Keratinocyte (primary cell): ENCODE measurements at regions not wholly inside any gene's neighbourhood (a gene's known extent, or its start where the extent isn't known, plus 50 kb on each side); places are given as distances from the start of the nearest gene placed in this dataset.

Source experiments
- DNase-seq: peaks from one replicate; pipeline ENCODE4 v3.0.0-alpha.2; 2011; ENCODE audit warnings: low read depth, missing footprints, low spot score
- FAIRE-seq: peaks from 2 replicates; lab custom pipeline; 2011; peaks lifted over from hg19 to GRCh38; lab: Jason Lieb, UNC
- H2AFZ ChIP-seq: 2 replicates; pipeline ENCODE4 v1.6.0; 2012; ENCODE audit warnings: low read length, control low read depth, inconsistent platforms; ENCODE audit not compliant: control insufficient read depth
- H3K27ac ChIP-seq: 2 replicates; pipeline ENCODE4 v1.5.1; 2011; ENCODE audit warnings: low read length; ENCODE audit not compliant: control insufficient read depth, insufficient read depth
- H3K27me3 ChIP-seq: 3 replicates; pipeline ENCODE4 v1.6.0; 2011; ENCODE audit warnings: low read length; ENCODE audit not compliant: control insufficient read depth, insufficient read depth; ENCODE audit errors: extremely low read depth
- H3K36me3 ChIP-seq, 2 experiments: 2 replicates in 1 of 2; 3 replicates in 1 of 2; pipeline ENCODE4 v1.5.1; 2011; ENCODE audit warnings: low read length in 2 of 2, mild to moderate bottlenecking in 1 of 2; ENCODE audit not compliant: control insufficient read depth in 2 of 2, insufficient read depth in 2 of 2; ENCODE audit errors: extremely low read depth in 1 of 2
- H3K4me1 ChIP-seq: 3 replicates; pipeline ENCODE4 v1.5.1; 2011; ENCODE audit warnings: low read length; ENCODE audit not compliant: control insufficient read depth, insufficient read depth; ENCODE audit errors: extremely low read depth
- H3K4me2 ChIP-seq: 3 replicates; pipeline ENCODE4 v1.6.0; 2011; ENCODE audit warnings: low read depth, low read length; ENCODE audit not compliant: control insufficient read depth, insufficient read depth; ENCODE audit errors: extremely low read depth
- H3K4me3 ChIP-seq, 3 experiments: fragments of 200-600 bp in 1 of 3; sonication (generic) in 1 of 3; 2 replicates in 2 of 3; 3 replicates in 1 of 3; pipeline ENCODE4 v1.5.1; 2011 to 2016; ENCODE audit warnings: low read length in 3 of 3, mild to moderate bottlenecking in 3 of 3, control low read depth in 2 of 3, inconsistent platforms in 1 of 3, low read depth in 1 of 3, mixed read lengths in 1 of 3, mixed run types in 1 of 3, moderate library complexity in 1 of 3; ENCODE audit not compliant: control insufficient read depth in 2 of 3, insufficient read depth in 2 of 3; ENCODE audit errors: extremely low read depth in 1 of 3
- H3K79me2 ChIP-seq: 2 replicates; pipeline ENCODE4 v1.6.0; 2012; ENCODE audit warnings: low read length; ENCODE audit not compliant: control insufficient read depth, insufficient read depth
- H3K9ac ChIP-seq: 3 replicates; pipeline ENCODE4 v1.6.0; 2011; ENCODE audit warnings: low read length; ENCODE audit not compliant: control insufficient read depth, insufficient read depth; ENCODE audit errors: extremely low read depth
- H3K9me1 ChIP-seq: 3 replicates; pipeline ENCODE4 v1.6.0; 2011; ENCODE audit warnings: low read length; ENCODE audit not compliant: control insufficient read depth, insufficient read depth; ENCODE audit errors: extremely low read depth
- H3K9me3 ChIP-seq: 2 replicates; pipeline ENCODE4 v1.5.1; 2012; ENCODE audit warnings: low read depth, low read length; ENCODE audit not compliant: control insufficient read depth
- H4K20me1 ChIP-seq: 3 replicates; pipeline ENCODE4 v1.6.0; 2011; ENCODE audit warnings: low read length; ENCODE audit not compliant: control insufficient read depth, insufficient read depth; ENCODE audit errors: extremely low read depth
- EZH2 ChIP-seq: IDR thresholded peaks from one replicate; pipeline ENCODE4 v1.6.1; 2012; ENCODE audit warnings: inconsistent platforms, mild to moderate bottlenecking, low read length, moderate library complexity
- dilution Hi-C: fragments of 300-500 bp; cut with MboI; formaldehyde crosslinking; loops from one replicate; pipeline ENCODE4 v1.7.0; 2020; ENCODE audit warnings: low sequenced_read_pairs; ENCODE audit not compliant: extremely low pct_ligation_motif_present
- TF ChIP-seq, protein P1 (sequence below), 3 experiments: IDR thresholded peaks in 1 of 3; conservative IDR thresholded peaks in 1 of 3; optimal IDR thresholded peaks in 1 of 3; 2 replicates in 2 of 3; 3 replicates in 1 of 3; pipeline versions ENCODE3 to v1.5.1; 2011; ENCODE audit warnings: low read length in 3 of 3, mild to moderate bottlenecking in 3 of 3, moderate library complexity in 2 of 3, control low read depth in 1 of 3, inconsistent platforms in 1 of 3; ENCODE audit not compliant: insufficient read depth in 2 of 3; ENCODE audit errors: extremely low read depth in 1 of 3

DNA sequence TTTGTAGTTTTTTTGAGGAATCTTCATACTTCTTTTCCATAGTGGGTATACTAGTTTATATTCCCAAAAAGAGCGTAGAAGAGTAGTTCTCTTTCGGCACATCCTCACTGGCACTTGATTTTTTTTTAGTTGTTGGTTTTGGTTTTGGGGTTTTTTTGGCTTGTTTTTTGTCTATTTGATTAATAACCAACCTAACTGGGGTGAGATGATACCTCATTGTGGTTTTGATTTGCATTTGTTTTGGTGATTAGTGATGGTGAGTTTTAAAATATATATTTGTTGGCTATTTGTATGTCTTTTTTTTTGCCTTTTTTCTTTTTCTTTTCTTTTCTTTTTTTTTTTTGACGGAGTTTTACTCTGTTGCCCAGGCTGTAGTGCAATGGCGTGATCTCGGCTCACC lies 69.7 kb upstream of the BTG1 start:
- no peaks in the 10 kb centered on the region for H4K20me1 ChIP-seq
- no peaks in the 10 kb centered on the region for H3K4me1 ChIP-seq
- H3K79me2 ChIP-seq, result no peaks in the 10 kb centered on the region
- no peak overlapping the region for H2AFZ ChIP-seq
- no peak overlapping the region for H3K9ac ChIP-seq
- no peak overlapping the region for H3K4me3 ChIP-seq
- H3K9me3 ChIP-seq, result no peaks in the 10 kb centered on the region
- TF ChIP-seq, protein P1, sequence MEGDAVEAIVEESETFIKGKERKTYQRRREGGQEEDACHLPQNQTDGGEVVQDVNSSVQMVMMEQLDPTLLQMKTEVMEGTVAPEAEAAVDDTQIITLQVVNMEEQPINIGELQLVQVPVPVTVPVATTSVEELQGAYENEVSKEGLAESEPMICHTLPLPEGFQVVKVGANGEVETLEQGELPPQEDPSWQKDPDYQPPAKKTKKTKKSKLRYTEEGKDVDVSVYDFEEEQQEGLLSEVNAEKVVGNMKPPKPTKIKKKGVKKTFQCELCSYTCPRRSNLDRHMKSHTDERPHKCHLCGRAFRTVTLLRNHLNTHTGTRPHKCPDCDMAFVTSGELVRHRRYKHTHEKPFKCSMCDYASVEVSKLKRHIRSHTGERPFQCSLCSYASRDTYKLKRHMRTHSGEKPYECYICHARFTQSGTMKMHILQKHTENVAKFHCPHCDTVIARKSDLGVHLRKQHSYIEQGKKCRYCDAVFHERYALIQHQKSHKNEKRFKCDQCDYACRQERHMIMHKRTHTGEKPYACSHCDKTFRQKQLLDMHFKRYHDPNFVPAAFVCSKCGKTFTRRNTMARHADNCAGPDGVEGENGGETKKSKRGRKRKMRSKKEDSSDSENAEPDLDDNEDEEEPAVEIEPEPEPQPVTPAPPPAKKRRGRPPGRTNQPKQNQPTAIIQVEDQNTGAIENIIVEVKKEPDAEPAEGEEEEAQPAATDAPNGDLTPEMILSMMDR (optimal IDR thresholded peaks at IDR 0.05 in 1 of 3, IDR thresholded peaks at IDR 0.05 in 1 of 3, conservative IDR thresholded peaks at IDR 0.05 in 1 of 3; ENCODE audit: extremely low read depth in 1 of 3, insufficient read depth in 2 of 3, low read length in 3 of 3), result no peak
- TF ChIP-seq EZH2, result no peak
- FAIRE-seq, result no peak
- no peak for DNase-seq
- no peak overlapping the region for H3K4me2 ChIP-seq
- no peaks in the 10 kb centered on the region for H3K36me3 ChIP-seq
- dilution Hi-C loops, result no loop called here
- H3K9me1 ChIP-seq, result no peaks in the 10 kb centered on the region
- H3K27ac ChIP-seq, result no peak overlapping the region
- H3K27me3 ChIP-seq, result no peaks in the 10 kb centered on the region

DNA sequence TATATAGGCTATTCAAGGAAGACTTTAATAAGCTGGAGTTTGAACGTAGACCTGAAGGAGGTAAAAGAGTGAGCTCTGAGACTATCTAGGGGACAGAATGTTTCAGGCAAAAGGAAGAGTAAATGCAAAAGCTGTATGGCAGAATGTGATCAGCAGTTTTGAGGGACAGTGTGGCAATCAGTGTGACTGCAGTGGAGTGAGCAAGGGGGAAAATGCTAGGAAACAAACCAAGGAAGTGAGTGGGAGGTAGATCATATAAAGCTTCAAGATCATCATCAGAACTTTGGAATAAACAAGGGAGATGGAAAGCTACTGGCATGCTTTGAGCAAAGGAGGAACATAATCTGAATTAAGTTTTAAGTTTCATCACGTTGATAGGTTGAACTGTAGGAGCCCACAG lies 67.5 kb upstream of the BTG1 start:
- no peak for DNase-seq
- TF ChIP-seq, protein P1 (optimal IDR thresholded peaks at IDR 0.05 in 1 of 3, IDR thresholded peaks at IDR 0.05 in 1 of 3, conservative IDR thresholded peaks at IDR 0.05 in 1 of 3; ENCODE audit: extremely low read depth in 1 of 3, insufficient read depth in 2 of 3, low read length in 3 of 3), result no peak
- no peak for TF ChIP-seq EZH2
- no peak overlapping the region for H3K4me3 ChIP-seq
- no peaks in the 10 kb centered on the region for H3K9me3 ChIP-seq
- no peaks in the 10 kb centered on the region for H3K36me3 ChIP-seq
- FAIRE-seq, result no peak
- H3K9me1 ChIP-seq, result no peaks in the 10 kb centered on the region
- dilution Hi-C loops, result no loop called here
- no peak overlapping the region for H3K9ac ChIP-seq
- H4K20me1 ChIP-seq, result no peaks in the 10 kb centered on the region
- H3K4me2 ChIP-seq, result no peak overlapping the region
- no peak overlapping the region for H3K27ac ChIP-seq
- H3K79me2 ChIP-seq, result no peaks in the 10 kb centered on the region
- H3K4me1 ChIP-seq, result no peaks in the 10 kb centered on the region
- H3K27me3 ChIP-seq, result no peaks in the 10 kb centered on the region
- no peak overlapping the region for H2AFZ ChIP-seq
